DND-41 (cell line): ENCODE measurements at regions not wholly inside any gene's neighbourhood (a gene's known extent, or its start where the extent isn't known, plus 50 kb on each side); places are given as distances from the start of the nearest gene placed in this dataset.

Experiments used
- ATAC-seq: fragments of 200-7000 bp; cut with Tn5 transposase; 3 replicates; pipeline ENCODE4 v1.9.1; 2021; ENCODE audit warnings: low read depth; ENCODE audit not compliant: insufficient read depth
- DNase-seq: peaks from one replicate; pipeline ENCODE4 v3.0.0-alpha.2; 2020
- H2AFZ ChIP-seq: 2 replicates; pipeline ENCODE4 v1.6.0; 2012; ENCODE audit warnings: low read depth, low read length
- H3K27ac ChIP-seq: 2 replicates; pipeline ENCODE4 v1.5.1; 2012; ENCODE audit warnings: low read length, inconsistent platforms
- H3K27me3 ChIP-seq: fragments of 200-600 bp; sonication (generic); 2 replicates; pipeline ENCODE4 v1.6.0; 2012; ENCODE audit warnings: low read length, mild to moderate bottlenecking, inconsistent platforms; ENCODE audit not compliant: insufficient read depth, poor library complexity
- H3K36me3 ChIP-seq: 2 replicates; pipeline ENCODE4 v1.5.1; 2012; ENCODE audit warnings: low read length, inconsistent platforms; ENCODE audit not compliant: insufficient read depth
- H3K4me1 ChIP-seq: 2 replicates; pipeline ENCODE4 v1.5.1; 2012; ENCODE audit warnings: mild to moderate bottlenecking, low read length; ENCODE audit not compliant: insufficient read depth
- H3K4me2 ChIP-seq: 2 replicates; pipeline ENCODE4 v1.6.0; 2012; ENCODE audit warnings: mild to moderate bottlenecking, moderate library complexity, low read length, inconsistent platforms; ENCODE audit not compliant: insufficient read depth
- H3K4me3 ChIP-seq, 2 experiments: fragments of 200-600 bp in 1 of 2; shearing (Covaris generic) in 1 of 2; 2 replicates each; pipeline ENCODE4 v1.5.1; 2012 to 2016; ENCODE audit warnings: inconsistent platforms in 2 of 2, low read length in 2 of 2, mild to moderate bottlenecking in 2 of 2, low read depth in 1 of 2, moderate library complexity in 1 of 2
- H3K79me2 ChIP-seq: 2 replicates; pipeline ENCODE4 v1.6.0; 2012; ENCODE audit warnings: low read length, inconsistent platforms; ENCODE audit not compliant: insufficient read depth
- H3K9ac ChIP-seq: 2 replicates; pipeline ENCODE4 v1.6.0; 2012; ENCODE audit warnings: low read depth, mild to moderate bottlenecking, inconsistent platforms, low read length, moderate library complexity
- H3K9me3 ChIP-seq: 2 replicates; pipeline ENCODE4 v1.5.1; 2012; ENCODE audit warnings: low read length, moderate library complexity, mild to moderate bottlenecking, inconsistent platforms; ENCODE audit not compliant: insufficient read depth, severe bottlenecking
- H4K20me1 ChIP-seq: 2 replicates; pipeline ENCODE4 v1.6.0; 2012; ENCODE audit warnings: low read length; ENCODE audit not compliant: insufficient read depth
- EZH2 ChIP-seq: IDR thresholded peaks from 3 replicates; pipeline ENCODE4 v1.6.1; 2012; ENCODE audit warnings: borderline replicate concordance, low read depth, mild to moderate bottlenecking, moderate library complexity, low read length, inconsistent platforms; ENCODE audit not compliant: severe bottlenecking
- TF ChIP-seq, protein P1 (sequence below): IDR thresholded peaks from 2 replicates; pipeline ENCODE4 v1.5.1; 2012; ENCODE audit warnings: borderline replicate concordance, low read length, moderate library complexity, mild to moderate bottlenecking; ENCODE audit not compliant: poor library complexity, severe bottlenecking; ENCODE audit errors: extremely low read depth

DNA sequence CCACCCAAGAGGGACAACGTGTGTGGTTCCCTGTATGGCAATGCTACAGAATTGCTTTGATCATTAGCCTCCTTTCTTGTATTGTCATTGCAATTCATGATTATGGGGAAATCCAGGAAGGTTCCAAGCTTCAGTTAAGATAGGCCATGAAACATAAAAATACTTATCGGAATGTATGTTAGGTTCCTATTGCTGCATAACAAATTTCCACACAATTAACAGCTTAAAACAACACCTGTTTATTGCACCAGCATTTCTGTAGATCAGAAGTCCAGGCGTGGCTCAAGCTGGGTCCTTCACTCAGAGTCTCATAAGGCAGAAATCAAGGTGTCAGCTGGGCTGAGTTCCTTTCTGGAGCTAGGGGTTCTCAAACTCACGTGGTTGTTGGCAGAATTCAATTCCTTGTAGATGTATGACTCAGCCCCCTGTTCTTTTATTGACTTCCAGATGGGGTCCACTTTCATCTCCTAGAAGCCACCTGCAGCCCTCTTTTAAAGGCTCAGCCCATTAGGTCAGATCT is 365.6 kb upstream of the TMPO start:
- Histone ChIP-seq H2AFZ (no peak overlapping the region), H3K9ac (no peak overlapping the region), H3K36me3 (no peaks in the 10 kb centered on the region), H3K4me2 (no peak overlapping the region), H3K4me3 (no peak overlapping the region), H3K9me3 (no peaks in the 10 kb centered on the region), H3K79me2 (no peaks in the 10 kb centered on the region), H4K20me1 (no peaks in the 10 kb centered on the region), H3K27me3 (no peaks in the 10 kb centered on the region), H3K4me1 (peaks cover 53% of the 10 kb centered on the region), H3K27ac (peak overlapping the region; percentile 44)
- ATAC-seq (no peak), DNase-seq (no peak)
- no peak for TF ChIP-seq EZH2
- TF ChIP-seq, protein P1, sequence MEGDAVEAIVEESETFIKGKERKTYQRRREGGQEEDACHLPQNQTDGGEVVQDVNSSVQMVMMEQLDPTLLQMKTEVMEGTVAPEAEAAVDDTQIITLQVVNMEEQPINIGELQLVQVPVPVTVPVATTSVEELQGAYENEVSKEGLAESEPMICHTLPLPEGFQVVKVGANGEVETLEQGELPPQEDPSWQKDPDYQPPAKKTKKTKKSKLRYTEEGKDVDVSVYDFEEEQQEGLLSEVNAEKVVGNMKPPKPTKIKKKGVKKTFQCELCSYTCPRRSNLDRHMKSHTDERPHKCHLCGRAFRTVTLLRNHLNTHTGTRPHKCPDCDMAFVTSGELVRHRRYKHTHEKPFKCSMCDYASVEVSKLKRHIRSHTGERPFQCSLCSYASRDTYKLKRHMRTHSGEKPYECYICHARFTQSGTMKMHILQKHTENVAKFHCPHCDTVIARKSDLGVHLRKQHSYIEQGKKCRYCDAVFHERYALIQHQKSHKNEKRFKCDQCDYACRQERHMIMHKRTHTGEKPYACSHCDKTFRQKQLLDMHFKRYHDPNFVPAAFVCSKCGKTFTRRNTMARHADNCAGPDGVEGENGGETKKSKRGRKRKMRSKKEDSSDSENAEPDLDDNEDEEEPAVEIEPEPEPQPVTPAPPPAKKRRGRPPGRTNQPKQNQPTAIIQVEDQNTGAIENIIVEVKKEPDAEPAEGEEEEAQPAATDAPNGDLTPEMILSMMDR: no peak

GRCh38 chr12:98151105-98151590 is 364.2 kb upstream of the TMPO start:
- Histone ChIP-seq H3K9me3 (no peaks in the 10 kb centered on the region), H3K4me2 (no peak overlapping the region), H3K4me3 (no peak overlapping the region), H3K36me3 (no peaks in the 10 kb centered on the region), H3K4me1 (peaks cover 49% of the 10 kb centered on the region), H3K9ac (no peak overlapping the region), H2AFZ (no peak overlapping the region), H4K20me1 (no peaks in the 10 kb centered on the region), H3K79me2 (no peaks in the 10 kb centered on the region), H3K27ac (peak overlapping the region; percentile 59), H3K27me3 (no peaks in the 10 kb centered on the region)
- ATAC-seq (peak; percentile 62; the same call in 2 of the 3 replicates), DNase-seq (no peak)
- TF ChIP-seq, protein P1: no peak
- no peak for TF ChIP-seq EZH2

- ATAC-seq (no peak), DNase-seq (no peak)
- H3K27me3 ChIP-seq: no peaks in the 10 kb centered on the region
- H3K9me3 ChIP-seq: no peaks in the 10 kb centered on the region
- no peak overlapping the region for H2AFZ ChIP-seq
- no peaks in the 10 kb centered on the region for H4K20me1 ChIP-seq
- H3K79me2 ChIP-seq: no peaks in the 10 kb centered on the region
- H3K4me1 ChIP-seq: peaks cover 49% of the 10 kb centered on the region
- no peak overlapping the region for H3K4me3 ChIP-seq
- peak overlapping the region; percentile 55 for H3K27ac ChIP-seq
- H3K4me2 ChIP-seq: no peak overlapping the region
- no peak overlapping the region for H3K9ac ChIP-seq
- no peaks in the 10 kb centered on the region for H3K36me3 ChIP-seq
- TF ChIP-seq EZH2: no peak
- TF ChIP-seq, protein P1: no peak
Measured at GRCh38 chr12:98151984-98152383, 363.4 kb upstream of the TMPO start.
